ELF-1 (cell line): ENCODE measurements at regions not wholly inside any gene's neighbourhood (a gene's known extent, or its start where the extent isn't known, plus 50 kb on each side); places are given as distances from the start of the nearest gene placed in this dataset.
A peak's percentile ranks its signal among the peaks of the same experiment; 100 is the strongest.
"Not testable (repeated sequence)": the region's sequence is repeated elsewhere in the genome, so short reads cannot be mapped to it uniquely, and the experiment has no call there.

Experiments
- DNase-seq: peaks from one replicate; pipeline ENCODE4 v3.0.0-alpha.2; 2016; ENCODE audit warnings: low read depth, low spot score

DNA sequence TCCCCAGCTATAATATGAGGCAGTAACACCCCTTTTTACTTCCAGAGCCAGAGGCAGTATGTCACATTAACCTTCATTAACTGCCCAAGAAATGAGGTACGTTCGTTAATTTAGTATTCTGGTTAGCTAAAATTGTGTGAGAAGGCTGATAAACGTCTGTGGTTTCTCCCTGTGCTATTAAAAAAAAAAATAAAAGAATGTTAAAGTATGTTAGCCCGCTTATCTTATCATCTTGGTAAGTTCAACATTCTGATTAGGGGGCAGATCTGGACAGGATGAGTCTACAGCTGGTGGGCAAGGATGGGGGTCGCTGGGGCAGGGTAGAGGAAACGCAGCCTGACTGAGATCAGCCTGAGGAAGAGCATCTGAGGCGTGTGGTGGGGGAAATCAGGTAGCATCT lies 154.0 kb downstream of the PRL start:
- DNase-seq, result no peak

DNA sequence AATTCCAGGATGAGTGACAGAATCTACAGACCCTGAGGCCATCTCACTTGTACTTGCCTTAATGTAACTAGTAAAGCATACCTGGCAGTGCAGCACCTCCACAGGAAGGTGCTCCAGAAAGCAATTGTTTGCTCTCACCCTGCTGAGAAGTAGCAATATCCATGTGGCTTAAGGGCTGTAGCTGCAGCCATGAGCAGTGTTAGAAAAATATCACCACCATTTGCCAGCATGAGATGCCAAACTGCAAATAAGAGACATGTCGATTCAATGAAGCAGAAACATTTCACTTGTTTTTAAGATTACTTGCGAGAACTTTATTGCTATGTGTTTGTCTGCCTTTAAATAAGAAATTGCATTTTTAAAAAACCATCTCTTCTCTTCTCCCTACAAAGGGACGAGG lies 151.5 kb downstream of the PRL start:
- DNase-seq, result no peak

DNA sequence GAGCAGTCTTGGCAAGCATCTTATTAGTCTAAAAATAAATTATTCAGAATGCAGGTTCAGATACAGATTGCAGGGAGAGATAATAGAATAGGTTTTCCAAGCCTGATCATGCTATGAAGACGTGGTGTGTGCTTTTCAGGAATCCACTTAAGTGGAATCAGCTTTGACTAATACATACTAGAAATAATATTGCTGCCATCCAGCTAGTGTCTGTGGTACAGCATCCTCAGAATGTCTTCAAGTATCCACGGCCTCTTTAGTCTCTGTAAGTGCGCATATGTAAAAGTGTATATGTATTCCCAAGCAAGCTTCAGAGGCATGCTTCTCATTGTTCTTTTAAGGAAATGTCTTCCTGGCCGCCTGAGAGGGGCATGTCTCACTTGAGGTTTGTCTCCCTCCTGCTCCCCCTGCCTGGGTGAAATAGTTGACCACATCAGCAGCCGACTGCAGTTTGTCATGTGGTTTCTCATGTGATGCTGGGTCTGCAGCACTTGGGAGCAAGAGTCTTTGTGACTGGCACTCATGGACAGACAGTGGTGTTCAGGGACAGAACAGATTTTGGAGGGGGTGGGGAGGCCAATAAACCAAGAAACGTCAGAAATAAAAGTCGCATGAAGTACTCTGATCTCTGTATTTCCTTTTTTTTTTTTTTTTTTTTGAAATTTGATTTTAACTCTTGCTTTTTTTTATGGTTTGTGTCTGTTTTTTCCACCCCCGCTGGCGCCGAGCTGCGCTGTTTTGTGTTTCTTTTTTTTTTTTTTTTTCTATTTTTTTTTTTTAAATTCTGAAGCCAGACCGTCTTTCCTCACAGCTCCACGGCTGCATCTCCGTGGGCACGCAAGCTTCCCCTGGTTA lies 150.8 kb downstream of the PRL start:
- DNase-seq, result peak; percentile 29

DNA sequence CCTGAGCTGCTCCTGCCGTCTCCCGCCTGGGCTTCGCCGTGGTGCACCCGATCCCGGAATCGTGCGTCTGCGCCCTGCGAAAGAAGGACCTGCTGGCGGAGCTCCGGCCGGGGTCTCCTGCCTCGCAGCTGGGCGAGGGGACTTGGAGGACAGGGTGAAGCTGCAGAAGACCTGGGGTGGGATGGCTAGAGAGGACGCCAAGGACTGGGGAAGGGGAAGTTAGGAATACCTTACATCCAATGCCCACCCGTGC lies 150.2 kb downstream of the PRL start:
- DNase-seq, result no peak

GRCh38 chr6:22146931-22147701 lies 149.7 kb downstream of the PRL start:
- no peak for DNase-seq

DNA sequence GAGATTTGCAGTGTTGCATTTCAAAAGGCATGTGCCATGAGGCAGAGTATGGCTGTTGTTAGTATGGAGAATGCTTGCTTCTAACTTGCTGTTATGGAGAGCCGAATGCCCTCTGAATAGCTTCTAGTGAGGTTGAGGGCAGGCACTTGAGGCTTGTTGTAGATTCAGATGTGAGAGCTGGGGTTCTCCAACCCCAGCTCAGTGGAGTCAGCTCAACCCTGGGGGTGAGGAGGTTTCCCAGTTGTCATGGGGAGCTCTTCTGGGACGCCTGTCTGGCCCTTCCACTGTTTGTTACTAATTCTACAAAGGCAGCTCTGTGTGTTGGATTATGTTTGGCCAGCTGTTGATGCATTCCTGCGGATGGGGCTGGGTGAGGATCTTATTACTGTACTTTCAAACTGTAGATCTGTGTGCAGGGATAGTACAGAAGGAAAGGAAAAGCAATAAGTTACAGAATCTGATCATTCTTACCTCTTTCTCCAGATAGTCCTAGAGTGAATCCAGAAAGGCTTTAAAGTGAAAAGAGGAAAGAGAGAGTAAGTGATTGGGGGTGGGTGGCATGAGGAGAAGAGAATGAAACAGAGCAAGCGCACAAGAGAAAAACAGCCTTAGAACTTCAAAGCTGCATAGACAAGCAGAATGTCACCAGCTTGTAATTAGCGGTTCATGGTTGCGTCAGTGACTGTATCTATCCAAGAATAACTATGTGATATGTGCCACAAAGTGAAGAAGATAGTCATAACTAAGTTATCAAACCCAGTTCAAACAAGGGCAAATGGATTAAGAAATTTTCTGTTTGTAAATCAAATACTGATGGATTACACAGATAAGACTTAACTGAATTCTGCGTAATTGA lies 148.7 kb downstream of the PRL start:
- DNase-seq, result no peak

DNA sequence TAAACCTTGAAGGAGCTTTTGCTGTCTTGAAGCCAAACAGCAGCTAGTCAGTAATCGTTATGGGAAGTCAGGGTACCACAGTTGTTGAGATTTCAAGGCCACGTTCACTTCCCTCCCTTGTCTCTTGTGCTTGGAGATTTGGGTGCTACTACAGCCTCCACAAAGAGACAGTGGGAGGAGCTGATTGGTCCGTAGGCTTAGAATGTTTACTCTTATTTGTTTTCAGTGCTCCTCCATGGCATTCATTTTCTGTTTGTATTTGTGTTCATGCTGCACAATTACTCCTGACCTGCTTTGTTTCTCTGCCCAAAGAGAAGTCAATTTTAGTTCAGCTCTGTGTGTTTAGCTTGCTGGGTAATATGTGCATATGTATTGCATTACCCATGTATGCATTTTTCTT lies 147.7 kb downstream of the PRL start:
- DNase-seq, result no peak

DNA sequence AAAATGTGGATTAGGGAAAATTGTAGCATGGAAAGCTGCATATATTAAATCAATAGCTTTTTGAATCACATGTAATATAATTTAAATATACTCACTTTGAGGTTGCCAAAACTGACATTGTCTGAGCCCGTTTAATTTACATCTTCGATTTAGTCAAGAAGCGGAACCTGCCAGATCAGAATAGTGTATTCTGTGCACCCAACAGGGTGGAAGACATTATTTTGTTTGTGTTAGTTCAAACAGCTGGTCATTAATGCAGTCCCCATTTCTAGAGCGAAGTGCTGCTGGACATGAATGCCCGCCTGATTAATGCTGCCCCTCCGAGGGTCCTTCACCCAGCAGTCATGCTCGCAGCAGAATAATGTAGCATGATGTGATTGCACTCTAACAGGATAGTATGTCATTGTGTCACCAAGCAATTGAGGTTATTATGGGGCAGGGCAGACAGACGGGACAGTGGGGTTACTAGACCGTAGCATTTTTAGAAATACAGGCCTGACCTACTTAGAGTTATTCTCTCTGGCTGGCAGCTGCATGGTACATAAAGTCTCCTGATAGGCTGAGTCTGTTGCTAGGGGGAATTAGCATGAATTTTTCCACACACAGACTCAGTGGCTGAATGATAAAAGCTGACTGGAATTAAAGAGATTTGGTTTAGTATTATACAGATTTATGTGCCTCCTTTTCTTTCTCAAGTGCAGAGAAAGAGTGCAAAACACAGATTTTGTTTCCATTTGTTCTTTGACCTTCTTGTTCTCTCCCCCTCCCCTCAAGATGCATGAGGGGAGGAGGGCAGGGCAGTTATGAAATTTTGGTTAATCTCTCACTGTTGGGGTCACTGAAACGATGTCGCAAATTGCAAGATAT lies 147.1 kb downstream of the PRL start:
- DNase-seq, result no peak

- DNase-seq, result no peak
Measured at GRCh38 chr6:22150368-22151035, 146.3 kb downstream of the PRL start.

GRCh38 chr6:22151892-22152291 lies 144.9 kb downstream of the PRL start:
- DNase-seq, result no peak

GRCh38 chr6:22152841-22153240 lies 144.0 kb downstream of the PRL start:
- no peak for DNase-seq

GRCh38 chr6:22153384-22154158 lies 143.3 kb downstream of the PRL start:
- DNase-seq, result no peak

- DNase-seq, result no peak
Measured at GRCh38 chr6:22155551-22155950, 141.3 kb downstream of the PRL start.

- DNase-seq, result no peak
Measured at GRCh38 chr6:22157233-22157632, 139.6 kb downstream of the PRL start.

- DNase-seq, result no peak
Measured at GRCh38 chr6:22164236-22164635, 132.6 kb downstream of the PRL start.

DNA sequence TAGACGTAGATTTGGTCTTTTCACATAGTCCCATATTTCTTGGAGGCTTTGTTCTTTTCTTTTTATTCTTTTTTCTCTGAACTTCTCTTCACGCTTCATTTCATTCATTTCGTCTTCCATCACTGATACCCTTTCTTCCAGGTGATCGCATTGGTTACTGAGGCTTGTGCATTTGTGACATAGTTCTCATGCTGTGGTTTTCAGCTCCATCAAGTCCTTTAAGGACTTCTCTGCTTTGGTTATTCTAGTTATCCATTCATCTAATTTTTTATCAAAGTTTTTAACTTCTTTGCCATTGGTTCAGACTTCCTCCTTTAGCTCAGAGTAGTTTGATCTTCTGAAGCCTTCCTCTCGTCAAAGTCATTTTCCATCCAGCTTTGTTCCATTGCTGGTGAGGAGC lies 125.8 kb downstream of the PRL start:
- DNase-seq, result not testable (repeated sequence)

DNA sequence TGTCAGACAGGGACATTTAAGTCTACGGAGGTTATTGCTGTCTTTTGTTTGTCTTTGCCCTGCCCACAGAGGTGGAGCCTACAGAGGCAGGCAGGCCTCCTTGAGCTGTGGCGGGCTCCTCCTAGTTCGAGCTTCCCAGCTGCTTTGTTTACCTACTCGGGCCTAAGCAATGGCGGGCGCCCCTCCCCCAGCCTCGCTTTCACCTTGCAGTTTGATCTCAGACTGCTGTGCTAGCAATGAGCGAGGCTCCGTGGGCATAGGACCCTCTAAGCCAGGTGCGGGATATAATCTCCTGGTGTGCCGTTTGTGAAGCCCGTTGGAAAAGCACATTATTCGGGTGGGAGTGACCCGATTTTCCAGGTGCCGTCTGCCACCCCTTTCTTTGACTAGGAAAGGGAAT lies 125.0 kb downstream of the PRL start:
- not testable (repeated sequence) for DNase-seq

GRCh38 chr6:22173311-22173710 lies 123.5 kb downstream of the PRL start:
- DNase-seq, result no peak

DNA sequence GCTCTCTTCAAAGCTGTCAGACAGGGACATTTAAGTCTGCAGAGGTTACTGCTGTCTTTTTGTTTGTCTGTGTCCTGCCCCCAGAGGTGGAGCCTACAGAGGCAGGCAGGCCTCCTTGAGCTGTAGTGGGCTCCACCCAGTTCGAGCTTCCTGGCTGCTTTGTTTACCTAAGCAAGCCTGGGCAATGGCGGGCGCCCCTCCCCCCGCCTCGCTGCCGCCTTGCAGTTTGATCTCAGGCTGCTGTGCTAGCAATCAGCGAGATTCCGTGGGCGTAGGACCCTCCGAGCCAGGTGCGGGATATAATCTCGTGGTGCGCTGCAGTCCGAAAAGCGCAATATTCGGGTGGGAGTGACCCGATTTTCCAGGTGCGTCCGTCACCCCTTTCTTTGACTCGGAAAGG lies 116.6 kb downstream of the PRL start:
- DNase-seq, result not testable (repeated sequence)

DNA sequence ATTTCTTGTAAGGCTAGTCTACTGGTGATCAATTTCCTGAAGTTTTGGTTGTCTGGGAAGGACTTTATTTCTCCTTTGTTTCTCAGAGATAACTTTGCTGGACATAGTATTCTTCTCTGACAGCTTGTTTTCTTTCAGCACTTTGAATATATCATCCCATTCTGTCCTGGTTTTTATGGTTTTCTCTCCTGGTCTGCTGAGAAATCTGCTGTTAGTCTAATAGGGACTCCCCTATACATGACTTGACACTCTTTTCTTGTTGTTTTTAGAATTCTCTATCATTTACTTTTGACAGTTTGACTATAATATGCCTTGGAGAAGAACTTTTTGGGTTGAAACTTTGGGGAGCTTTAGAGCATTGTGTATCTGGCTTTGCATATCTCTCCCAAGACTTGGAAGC lies 112.5 kb downstream of the PRL start:
- no peak for DNase-seq
